ENCODE measurements at regions not wholly inside any gene's neighbourhood (a gene's known extent, or its start where the extent isn't known, plus 50 kb on each side); places are given as distances from the start of the nearest gene placed in this dataset.
"Not testable (repeated sequence)": the region's sequence is repeated elsewhere in the genome, so short reads cannot be mapped to it uniquely, and the experiment has no call there.

GRCh38 chr7:125436220-125436619 lies 506.6 kb upstream of the POT1 start:
- no peak overlapping the region for H3K4me3 ChIP-seq (ENCODE audit: low read depth, low read length)
- TF ChIP-seq CTCF (conservative IDR thresholded peaks at IDR 0.05; ENCODE audit: low read depth, low read length) = no peak
- DNase-seq (ENCODE audit: low read depth) = no peak

- no peak for DNase-seq (ENCODE audit: low read depth)
- H3K4me3 ChIP-seq (ENCODE audit: low read depth, low read length) = no peak overlapping the region
- no peak for TF ChIP-seq CTCF (conservative IDR thresholded peaks at IDR 0.05; ENCODE audit: low read depth, low read length)
Observed at GRCh38 chr7:125431349-125431748, 501.7 kb upstream of the POT1 start.

- H3K4me3 ChIP-seq (ENCODE audit: low read depth, low read length) = no peak overlapping the region
- DNase-seq (ENCODE audit: low read depth) = no peak
- no peak for TF ChIP-seq CTCF (conservative IDR thresholded peaks at IDR 0.05; ENCODE audit: low read depth, low read length)
Observed at GRCh38 chr7:125430013-125430412, 500.4 kb upstream of the POT1 start.

GRCh38 chr7:125427676-125428075 lies 498.1 kb upstream of the POT1 start:
- TF ChIP-seq CTCF (conservative IDR thresholded peaks at IDR 0.05; ENCODE audit: low read depth, low read length) = no peak
- no peak for DNase-seq (ENCODE audit: low read depth)
- no peak overlapping the region for H3K4me3 ChIP-seq (ENCODE audit: low read depth, low read length)

- DNase-seq (ENCODE audit: low read depth) = no peak
- no peak for TF ChIP-seq CTCF (conservative IDR thresholded peaks at IDR 0.05; ENCODE audit: low read depth, low read length)
- H3K4me3 ChIP-seq (ENCODE audit: low read depth, low read length) = no peak overlapping the region
Observed at GRCh38 chr7:125425506-125425905, 495.9 kb upstream of the POT1 start.

GRCh38 chr7:125424721-125425120 lies 495.1 kb upstream of the POT1 start:
- DNase-seq (ENCODE audit: low read depth) = no peak
- no peak for TF ChIP-seq CTCF (conservative IDR thresholded peaks at IDR 0.05; ENCODE audit: low read depth, low read length)
- H3K4me3 ChIP-seq (ENCODE audit: low read depth, low read length) = no peak overlapping the region

- peak; percentile 92 for DNase-seq (ENCODE audit: low read depth)
- no peak for TF ChIP-seq CTCF (conservative IDR thresholded peaks at IDR 0.05; ENCODE audit: low read depth, low read length)
- no peak overlapping the region for H3K4me3 ChIP-seq (ENCODE audit: low read depth, low read length)
Observed at GRCh38 chr7:125423458-125424155, 494.0 kb upstream of the POT1 start.

GRCh38 chr7:125421407-125421806 lies 491.8 kb upstream of the POT1 start:
- not testable (repeated sequence) for H3K4me3 ChIP-seq (ENCODE audit: low read depth, low read length); DNase-seq (ENCODE audit: low read depth)

Measured in choroid plexus epithelial cell (primary cell).